ENCODE measurements at regions not wholly inside any gene's neighbourhood (a gene's known extent, or its start where the extent isn't known, plus 50 kb on each side); places are given as distances from the start of the nearest gene placed in this dataset.

DNA sequence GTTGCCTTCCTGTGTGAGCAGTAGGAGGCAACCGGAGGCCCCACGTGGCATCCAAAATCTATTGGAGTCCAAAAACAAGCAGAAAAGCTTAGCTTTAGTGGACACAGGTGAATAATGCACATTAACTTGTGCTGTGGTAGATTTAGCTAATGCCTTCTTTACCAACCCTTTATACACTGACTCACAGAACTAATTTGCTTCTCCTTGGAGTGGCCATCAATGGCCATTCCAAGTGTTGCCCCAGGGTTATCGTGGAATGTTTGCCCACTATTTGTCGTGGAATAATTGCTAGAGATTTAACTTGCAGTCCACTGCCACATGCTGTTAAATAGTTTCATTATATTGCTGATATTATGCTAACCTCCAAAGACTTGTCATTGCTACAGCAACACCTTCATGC lies 729.1 kb downstream of the STPG2 start:
- TF ChIP-seq, protein P1, sequence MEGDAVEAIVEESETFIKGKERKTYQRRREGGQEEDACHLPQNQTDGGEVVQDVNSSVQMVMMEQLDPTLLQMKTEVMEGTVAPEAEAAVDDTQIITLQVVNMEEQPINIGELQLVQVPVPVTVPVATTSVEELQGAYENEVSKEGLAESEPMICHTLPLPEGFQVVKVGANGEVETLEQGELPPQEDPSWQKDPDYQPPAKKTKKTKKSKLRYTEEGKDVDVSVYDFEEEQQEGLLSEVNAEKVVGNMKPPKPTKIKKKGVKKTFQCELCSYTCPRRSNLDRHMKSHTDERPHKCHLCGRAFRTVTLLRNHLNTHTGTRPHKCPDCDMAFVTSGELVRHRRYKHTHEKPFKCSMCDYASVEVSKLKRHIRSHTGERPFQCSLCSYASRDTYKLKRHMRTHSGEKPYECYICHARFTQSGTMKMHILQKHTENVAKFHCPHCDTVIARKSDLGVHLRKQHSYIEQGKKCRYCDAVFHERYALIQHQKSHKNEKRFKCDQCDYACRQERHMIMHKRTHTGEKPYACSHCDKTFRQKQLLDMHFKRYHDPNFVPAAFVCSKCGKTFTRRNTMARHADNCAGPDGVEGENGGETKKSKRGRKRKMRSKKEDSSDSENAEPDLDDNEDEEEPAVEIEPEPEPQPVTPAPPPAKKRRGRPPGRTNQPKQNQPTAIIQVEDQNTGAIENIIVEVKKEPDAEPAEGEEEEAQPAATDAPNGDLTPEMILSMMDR (IDR thresholded peaks at IDR 0.05), result no peak
- no peak for TF ChIP-seq POLR2A (IDR thresholded peaks at IDR 0.05)
